ENCODE measurements at regions not wholly inside any gene's neighbourhood (a gene's known extent, or its start where the extent isn't known, plus 50 kb on each side); places are given as distances from the start of the nearest gene placed in this dataset.

DNA sequence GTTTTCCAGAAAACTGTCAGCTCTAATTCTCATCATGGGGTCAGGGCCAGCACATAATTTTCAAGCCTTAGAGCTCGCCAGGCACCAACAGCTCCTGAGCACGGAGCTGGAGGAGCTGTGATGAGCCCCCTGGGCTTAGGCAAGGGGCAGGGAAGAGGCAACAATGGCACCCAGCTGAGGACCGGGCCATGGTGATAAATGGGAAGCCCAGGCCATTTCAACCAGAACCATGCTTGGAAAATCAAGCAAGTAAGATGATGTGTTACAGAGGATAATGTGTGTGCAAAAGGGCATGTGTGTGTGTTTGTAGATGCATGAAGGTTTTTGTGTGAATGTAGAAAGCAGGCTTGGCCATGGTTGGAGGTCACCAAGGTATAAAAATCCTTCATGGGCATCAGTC, 66.8 kb upstream of the UBAC2 start:
- H3K79me2 ChIP-seq (ENCODE audit: control insufficient read depth, insufficient read depth, low read length): no peaks in the 10 kb centered on the region
- TF ChIP-seq, protein P1, sequence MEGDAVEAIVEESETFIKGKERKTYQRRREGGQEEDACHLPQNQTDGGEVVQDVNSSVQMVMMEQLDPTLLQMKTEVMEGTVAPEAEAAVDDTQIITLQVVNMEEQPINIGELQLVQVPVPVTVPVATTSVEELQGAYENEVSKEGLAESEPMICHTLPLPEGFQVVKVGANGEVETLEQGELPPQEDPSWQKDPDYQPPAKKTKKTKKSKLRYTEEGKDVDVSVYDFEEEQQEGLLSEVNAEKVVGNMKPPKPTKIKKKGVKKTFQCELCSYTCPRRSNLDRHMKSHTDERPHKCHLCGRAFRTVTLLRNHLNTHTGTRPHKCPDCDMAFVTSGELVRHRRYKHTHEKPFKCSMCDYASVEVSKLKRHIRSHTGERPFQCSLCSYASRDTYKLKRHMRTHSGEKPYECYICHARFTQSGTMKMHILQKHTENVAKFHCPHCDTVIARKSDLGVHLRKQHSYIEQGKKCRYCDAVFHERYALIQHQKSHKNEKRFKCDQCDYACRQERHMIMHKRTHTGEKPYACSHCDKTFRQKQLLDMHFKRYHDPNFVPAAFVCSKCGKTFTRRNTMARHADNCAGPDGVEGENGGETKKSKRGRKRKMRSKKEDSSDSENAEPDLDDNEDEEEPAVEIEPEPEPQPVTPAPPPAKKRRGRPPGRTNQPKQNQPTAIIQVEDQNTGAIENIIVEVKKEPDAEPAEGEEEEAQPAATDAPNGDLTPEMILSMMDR (optimal IDR thresholded peaks at IDR 0.05 in 1 of 3, IDR thresholded peaks at IDR 0.05 in 1 of 3, conservative IDR thresholded peaks at IDR 0.05 in 1 of 3; ENCODE audit: extremely low read depth in 1 of 3, insufficient read depth in 2 of 3, low read length in 3 of 3): no peak
- no peak for TF ChIP-seq EZH2 (IDR thresholded peaks at IDR 0.05; ENCODE audit: low read length)
- no peak overlapping the region for H3K9ac ChIP-seq (ENCODE audit: control insufficient read depth, extremely low read depth, insufficient read depth, low read length)
- no peak overlapping the region for H2AFZ ChIP-seq (ENCODE audit: control insufficient read depth, low read length)
- H3K4me1 ChIP-seq (ENCODE audit: control insufficient read depth, extremely low read depth, insufficient read depth, low read length): no peaks in the 10 kb centered on the region
- no peaks in the 10 kb centered on the region for H3K27me3 ChIP-seq (ENCODE audit: control insufficient read depth, extremely low read depth, insufficient read depth, low read length)
- H3K9me3 ChIP-seq (ENCODE audit: control insufficient read depth, low read depth, low read length): no peaks in the 10 kb centered on the region
- DNase-seq (ENCODE audit: low read depth, low spot score) (no peak), FAIRE-seq (no peak)
- H3K4me3 ChIP-seq (ENCODE audit: control insufficient read depth in 2 of 3, extremely low read depth in 1 of 3, insufficient read depth in 2 of 3, low read depth in 1 of 3, low read length in 3 of 3): no peak overlapping the region
- no peaks in the 10 kb centered on the region for H3K9me1 ChIP-seq (ENCODE audit: control insufficient read depth, extremely low read depth, insufficient read depth, low read length)
- H3K36me3 ChIP-seq (ENCODE audit: control insufficient read depth in 2 of 2, extremely low read depth in 1 of 2, insufficient read depth in 2 of 2, low read length in 2 of 2): no peaks in the 10 kb centered on the region
- no peak overlapping the region for H3K4me2 ChIP-seq (ENCODE audit: control insufficient read depth, extremely low read depth, insufficient read depth, low read depth, low read length)
- no peaks in the 10 kb centered on the region for H4K20me1 ChIP-seq (ENCODE audit: control insufficient read depth, extremely low read depth, insufficient read depth, low read length)
- dilution Hi-C loops (cut with MboI; ENCODE audit: extremely low pct_ligation_motif_present, low sequenced_read_pairs): no loop called here
- no peak overlapping the region for H3K27ac ChIP-seq (ENCODE audit: control insufficient read depth, insufficient read depth, low read length)

DNA sequence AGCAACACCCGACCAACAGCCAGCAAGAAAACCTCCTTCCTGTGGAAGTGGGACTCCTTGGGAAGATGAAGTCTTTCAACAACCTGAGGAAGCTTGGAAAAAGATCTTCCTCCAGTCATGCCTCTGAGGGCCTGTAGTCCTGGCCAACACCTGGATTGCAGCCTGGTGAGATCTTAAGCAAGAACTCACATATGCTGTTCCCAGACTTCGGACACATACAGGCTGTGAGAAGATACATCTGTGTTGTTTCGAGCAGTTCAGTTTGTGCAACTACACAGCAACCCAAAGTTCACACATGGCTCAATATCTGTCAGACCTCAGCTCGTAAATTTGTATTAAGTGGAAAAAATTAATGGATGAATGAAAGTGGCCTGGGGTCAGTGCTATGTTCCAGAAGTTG, 65.1 kb upstream of the UBAC2 start:
- no peak overlapping the region for H3K9ac ChIP-seq (ENCODE audit: control insufficient read depth, extremely low read depth, insufficient read depth, low read length)
- H2AFZ ChIP-seq (ENCODE audit: control insufficient read depth, low read length): no peak overlapping the region
- no peak overlapping the region for H3K27ac ChIP-seq (ENCODE audit: control insufficient read depth, insufficient read depth, low read length)
- no peaks in the 10 kb centered on the region for H3K36me3 ChIP-seq (ENCODE audit: control insufficient read depth in 2 of 2, extremely low read depth in 1 of 2, insufficient read depth in 2 of 2, low read length in 2 of 2)
- TF ChIP-seq EZH2 (IDR thresholded peaks at IDR 0.05; ENCODE audit: low read length): no peak
- DNase-seq (ENCODE audit: low read depth, low spot score) (no peak), FAIRE-seq (no peak)
- no peaks in the 10 kb centered on the region for H4K20me1 ChIP-seq (ENCODE audit: control insufficient read depth, extremely low read depth, insufficient read depth, low read length)
- H3K27me3 ChIP-seq (ENCODE audit: control insufficient read depth, extremely low read depth, insufficient read depth, low read length): no peaks in the 10 kb centered on the region
- no peak overlapping the region for H3K4me3 ChIP-seq (ENCODE audit: control insufficient read depth in 2 of 3, extremely low read depth in 1 of 3, insufficient read depth in 2 of 3, low read depth in 1 of 3, low read length in 3 of 3)
- no peak overlapping the region for H3K4me2 ChIP-seq (ENCODE audit: control insufficient read depth, extremely low read depth, insufficient read depth, low read depth, low read length)
- H3K4me1 ChIP-seq (ENCODE audit: control insufficient read depth, extremely low read depth, insufficient read depth, low read length): no peaks in the 10 kb centered on the region
- dilution Hi-C loops (cut with MboI; ENCODE audit: extremely low pct_ligation_motif_present, low sequenced_read_pairs): no loop called here
- no peaks in the 10 kb centered on the region for H3K9me1 ChIP-seq (ENCODE audit: control insufficient read depth, extremely low read depth, insufficient read depth, low read length)
- no peaks in the 10 kb centered on the region for H3K9me3 ChIP-seq (ENCODE audit: control insufficient read depth, low read depth, low read length)
- no peaks in the 10 kb centered on the region for H3K79me2 ChIP-seq (ENCODE audit: control insufficient read depth, insufficient read depth, low read length)

DNA sequence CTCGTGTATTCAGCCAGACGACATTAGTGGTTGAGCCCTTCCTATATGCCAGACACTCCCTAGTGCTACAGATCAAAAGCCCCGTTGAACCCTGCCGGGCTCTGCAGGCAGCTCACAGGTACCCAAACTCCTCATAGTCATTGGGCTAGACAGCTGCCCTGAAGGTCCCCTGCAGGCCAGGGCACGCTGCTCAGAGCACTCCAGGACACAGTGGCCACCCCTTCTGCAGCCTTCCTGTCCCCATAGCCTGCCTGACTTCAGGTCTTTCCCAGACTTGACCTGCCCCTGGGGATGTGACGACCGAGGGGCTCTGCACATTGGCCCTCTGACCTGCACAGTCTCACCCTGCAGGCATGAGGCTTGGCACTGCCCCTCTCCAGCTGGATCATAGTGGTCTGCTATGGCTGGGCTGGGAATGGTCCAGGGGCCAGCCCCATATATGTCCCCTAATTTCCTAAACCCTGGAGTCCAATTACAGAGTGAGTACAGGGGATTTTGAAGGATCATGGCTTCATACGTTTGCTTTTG, 64.2 kb upstream of the UBAC2 start:
- dilution Hi-C loops (cut with MboI; ENCODE audit: extremely low pct_ligation_motif_present, low sequenced_read_pairs): no loop called here
- no peak for FAIRE-seq
- H4K20me1 ChIP-seq (ENCODE audit: control insufficient read depth, extremely low read depth, insufficient read depth, low read length): no peaks in the 10 kb centered on the region
- H3K27ac ChIP-seq (ENCODE audit: control insufficient read depth, insufficient read depth, low read length): no peak overlapping the region
- TF ChIP-seq, protein P1 (optimal IDR thresholded peaks at IDR 0.05 in 1 of 3, IDR thresholded peaks at IDR 0.05 in 1 of 3, conservative IDR thresholded peaks at IDR 0.05 in 1 of 3; ENCODE audit: extremely low read depth in 1 of 3, insufficient read depth in 2 of 3, low read length in 3 of 3): no peak
- TF ChIP-seq EZH2 (IDR thresholded peaks at IDR 0.05; ENCODE audit: low read length): no peak
- H3K4me2 ChIP-seq (ENCODE audit: control insufficient read depth, extremely low read depth, insufficient read depth, low read depth, low read length): no peak overlapping the region
- no peak overlapping the region for H2AFZ ChIP-seq (ENCODE audit: control insufficient read depth, low read length)
- H3K9ac ChIP-seq (ENCODE audit: control insufficient read depth, extremely low read depth, insufficient read depth, low read length): no peak overlapping the region
- H3K36me3 ChIP-seq (ENCODE audit: control insufficient read depth in 2 of 2, extremely low read depth in 1 of 2, insufficient read depth in 2 of 2, low read length in 2 of 2): no peaks in the 10 kb centered on the region
- no peaks in the 10 kb centered on the region for H3K79me2 ChIP-seq (ENCODE audit: control insufficient read depth, insufficient read depth, low read length)
- H3K27me3 ChIP-seq (ENCODE audit: control insufficient read depth, extremely low read depth, insufficient read depth, low read length): no peaks in the 10 kb centered on the region
- H3K4me1 ChIP-seq (ENCODE audit: control insufficient read depth, extremely low read depth, insufficient read depth, low read length): no peaks in the 10 kb centered on the region
- H3K4me3 ChIP-seq (ENCODE audit: control insufficient read depth in 2 of 3, extremely low read depth in 1 of 3, insufficient read depth in 2 of 3, low read depth in 1 of 3, low read length in 3 of 3): no peak overlapping the region
- no peaks in the 10 kb centered on the region for H3K9me3 ChIP-seq (ENCODE audit: control insufficient read depth, low read depth, low read length)
- H3K9me1 ChIP-seq (ENCODE audit: control insufficient read depth, extremely low read depth, insufficient read depth, low read length): no peaks in the 10 kb centered on the region
- no peak for DNase-seq (ENCODE audit: low read depth, low spot score)
